Calu3 (cell line): ENCODE measurements at regions not wholly inside any gene's neighbourhood (a gene's known extent, or its start where the extent isn't known, plus 50 kb on each side); places are given as distances from the start of the nearest gene placed in this dataset.

Source experiments
- BruUV-seq: library from RNA; stranded (reverse); fragments of 400-500 nt; replicated peaks from 2 replicates; lab custom pipeline; 2021; lab: Mats Ljungman, UMichigan
- CTCF ChIA-PET: fragments of 300-600 bp; sonication (Branson Sonifier 250); formaldehyde crosslinking; loops from one replicate; lab custom pipeline; 2022; ENCODE audit warnings: antibody characterized with exemption; lab: Charles Lee
- DNase-seq: peaks from one replicate; pipeline ENCODE4 v3.0.0; 2022
- H3K27ac Mint-ChIP-seq: one replicate; pipeline ENCODE4 v1.8.0; 2022; ENCODE audit warnings: mixed read lengths; ENCODE audit not compliant: unreplicated experiment
- H3K27me3 Mint-ChIP-seq: one replicate; pipeline ENCODE4 v1.8.0; 2022; ENCODE audit warnings: mixed read lengths; ENCODE audit not compliant: unreplicated experiment
- H3K36me3 Mint-ChIP-seq: one replicate; pipeline ENCODE4 v1.8.0; 2022; ENCODE audit warnings: mild to moderate bottlenecking, moderate library complexity, mixed read lengths; ENCODE audit not compliant: insufficient read depth, unreplicated experiment
- H3K4me1 Mint-ChIP-seq: one replicate; pipeline ENCODE4 v1.8.0; 2022; ENCODE audit warnings: mild to moderate bottlenecking, low read depth, mixed read lengths; ENCODE audit not compliant: unreplicated experiment
- H3K4me3 Mint-ChIP-seq: one replicate; pipeline ENCODE4 v1.8.0; 2022; ENCODE audit warnings: mild to moderate bottlenecking, low read depth, moderate library complexity, mixed read lengths; ENCODE audit not compliant: unreplicated experiment
- H3K9me3 Mint-ChIP-seq: one replicate; pipeline ENCODE4 v1.8.0; 2022; ENCODE audit warnings: low read depth, mixed read lengths; ENCODE audit not compliant: unreplicated experiment
- CTCF ChIP-seq: fragments of 200-600 bp; IDR thresholded peaks from one replicate; pipeline ENCODE4 v1.8.0; 2022; ENCODE audit warnings: antibody characterized with exemption; ENCODE audit not compliant: unreplicated experiment
- intact Hi-C: fragments of 100-400 bp; cut with micrococcal nuclease; formaldehyde crosslinking; loops from one replicate; pipeline ENCODE4 v1.10.0; 2022; ENCODE audit not compliant: unreplicated experiment

GRCh38 chr3:187903697-187904096, 158.4 kb upstream of the BCL6 start:
- no TSS peak for BruUV-seq
- Mint-ChIP-seq H3K9me3 (no peaks in the 10 kb centered on the region), H3K4me1 (no peaks in the 10 kb centered on the region), H3K27me3 (peaks cover 17% of the 10 kb centered on the region), H3K27ac (no peak overlapping the region), H3K36me3 (no peaks in the 10 kb centered on the region), H3K4me3 (no peak overlapping the region)
- no peak for TF ChIP-seq CTCF
- intact Hi-C loops, result no loop called here
- CTCF ChIA-PET, result no interaction called here
- no peak for DNase-seq

GRCh38 chr3:187906416-187906815, 161.1 kb upstream of the BCL6 start:
- TF ChIP-seq CTCF, result no peak
- no peaks in the 10 kb centered on the region for H3K27me3 Mint-ChIP-seq

GRCh38 chr3:187906920-187907319, 161.7 kb upstream of the BCL6 start:
- CTCF ChIA-PET, result no interaction called here
- BruUV-seq, result no TSS peak
- intact Hi-C loops, result no loop called here
- Mint-ChIP-seq H3K4me3 (no peak overlapping the region), H3K27me3 (no peaks in the 10 kb centered on the region), H3K4me1 (no peaks in the 10 kb centered on the region), H3K27ac (no peak overlapping the region), H3K9me3 (no peaks in the 10 kb centered on the region), H3K36me3 (no peaks in the 10 kb centered on the region)
- no peak for TF ChIP-seq CTCF
- DNase-seq, result no peak

More at GRCh38 chr3:187906416-187906815, 161.1 kb upstream of the BCL6 start:
- Mint-ChIP-seq H3K9me3 (no peaks in the 10 kb centered on the region), H3K4me3 (no peak overlapping the region), H3K4me1 (no peaks in the 10 kb centered on the region), H3K27ac (no peak overlapping the region), H3K36me3 (no peaks in the 10 kb centered on the region)
- intact Hi-C loops, result no loop called here
- no TSS peak for BruUV-seq
- no peak for DNase-seq
- CTCF ChIA-PET, result interaction anchor here (0.6 kb wide), 2 partner anchors 167 to 553 kb away, joined by 4 read pairs; no protein-coding TSS in a partner anchor

GRCh38 chr3:187909866-187910265, 164.6 kb upstream of the BCL6 start:
- H3K4me3 Mint-ChIP-seq, result no peak overlapping the region
- no peak for TF ChIP-seq CTCF
- intact Hi-C loops, result loop anchor here (5.0 kb wide), 1 partner anchor 163 kb away; the partner anchor contains the start of gene BCL6
- H3K9me3 Mint-ChIP-seq, result peaks cover 3% of the 10 kb centered on the region
- CTCF ChIA-PET, result no interaction called here
- H3K27ac Mint-ChIP-seq, result no peak overlapping the region
- H3K36me3 Mint-ChIP-seq, result no peaks in the 10 kb centered on the region
- DNase-seq, result no peak
- H3K27me3 Mint-ChIP-seq, result no peaks in the 10 kb centered on the region
- no TSS peak for BruUV-seq
- H3K4me1 Mint-ChIP-seq, result peaks cover 26% of the 10 kb centered on the region
